Activated naive CD4-positive, alpha-beta T cell (primary cell): ENCODE measurements at regions not wholly inside any gene's neighbourhood (a gene's known extent, or its start where the extent isn't known, plus 50 kb on each side); places are given as distances from the start of the nearest gene placed in this dataset.

Experiments used
- DNase-seq, 4 experiments: peaks; one replicate each; lab custom pipeline; 2025; lab: John Stamatoyannopoulos, UW

DNA sequence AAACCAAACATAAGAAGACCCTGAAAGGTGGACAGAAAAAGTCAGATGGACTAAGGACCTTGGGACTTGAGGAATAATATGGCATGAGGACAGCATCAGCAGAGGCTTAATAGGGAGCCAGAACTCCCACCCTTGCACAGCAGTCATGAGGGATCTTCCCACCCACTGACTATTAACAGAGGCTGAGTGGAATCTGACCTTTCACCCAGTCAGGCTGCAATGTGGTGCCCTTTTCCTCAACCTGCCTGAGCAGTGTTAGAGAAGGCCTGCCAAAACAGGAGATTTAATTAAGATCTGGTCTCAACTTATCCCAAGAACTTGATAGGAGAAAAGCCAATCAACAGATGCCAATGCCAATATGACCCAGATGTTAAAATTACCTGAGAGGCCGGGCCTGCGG is 481.9 kb downstream of the KDM4C start:
- DNase-seq, result no peak

GRCh38 chr9:7238247-7238637 is 480.5 kb downstream of the KDM4C start:
- no peak for DNase-seq

GRCh38 chr9:7237473-7238246 is 479.9 kb downstream of the KDM4C start:
- no peak for DNase-seq

- no peak for DNase-seq
Observed at GRCh38 chr9:7236186-7236585, 478.4 kb downstream of the KDM4C start.

- DNase-seq, result no peak
Observed at GRCh38 chr9:7234144-7234543, 476.4 kb downstream of the KDM4C start.

DNA sequence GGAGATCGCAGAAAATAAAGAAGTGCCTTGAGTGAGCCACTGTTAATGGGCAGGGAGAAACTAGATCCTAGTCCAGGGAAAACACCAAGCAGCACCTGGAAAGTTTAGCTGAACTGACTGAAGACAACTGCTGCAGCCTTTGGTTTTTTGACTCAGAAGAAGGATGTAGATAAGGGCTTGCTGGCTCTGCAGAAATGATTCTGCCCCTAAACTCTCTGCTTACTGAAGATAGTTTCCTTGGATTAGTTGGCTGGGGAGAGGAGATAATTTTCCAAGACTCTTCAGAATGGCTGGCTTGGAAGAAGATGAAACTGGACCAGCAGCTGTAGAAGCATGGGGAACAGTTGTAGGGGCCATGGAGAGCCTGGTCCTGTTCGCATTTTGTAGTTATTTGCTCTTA is 471.8 kb downstream of the KDM4C start:
- no peak for DNase-seq

GRCh38 chr9:7228726-7229125 is 471.0 kb downstream of the KDM4C start:
- no peak for DNase-seq

DNA sequence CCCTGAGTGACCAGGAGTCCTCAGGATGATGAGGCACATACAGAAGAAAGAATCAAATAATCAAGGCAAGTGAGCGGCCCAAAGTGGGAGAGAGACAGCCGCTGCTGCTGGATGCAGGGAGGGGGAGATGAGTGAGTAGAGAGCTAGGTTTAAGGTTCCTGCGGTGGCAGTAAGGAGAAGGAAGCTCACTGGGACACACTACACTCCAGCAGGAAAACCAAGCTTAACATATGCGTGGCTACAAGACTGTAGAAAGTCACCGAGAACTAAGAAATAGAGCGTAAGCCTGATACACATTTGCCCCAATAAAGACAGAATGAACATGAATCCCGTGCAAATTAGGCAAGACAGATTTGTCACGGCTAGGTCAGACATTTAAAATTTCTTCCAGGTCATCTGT is 470.2 kb downstream of the KDM4C start:
- DNase-seq, result no peak

GRCh38 chr9:7226007-7226640 is 468.4 kb downstream of the KDM4C start:
- no peak for DNase-seq
